Loucy (cell line): ENCODE measurements at regions not wholly inside any gene's neighbourhood (a gene's known extent, or its start where the extent isn't known, plus 50 kb on each side); places are given as distances from the start of the nearest gene placed in this dataset.

Experiments used
- H2AFZ ChIP-seq: fragments of 200-600 bp; sonication (generic); 2 replicates; pipeline ENCODE4 v1.6.0; 2016; ENCODE audit warnings: antibody characterized with exemption, mild to moderate bottlenecking, low read length, moderate library complexity
- H3F3A ChIP-seq: fragments of 200-600 bp; 2 replicates; pipeline ENCODE4 v1.6.0; 2016; ENCODE audit warnings: antibody characterized with exemption, low read depth, mild to moderate bottlenecking
- H3K27me3 ChIP-seq: fragments of 200-600 bp; sonication (generic); 2 replicates; pipeline ENCODE4 v1.6.1; 2014; ENCODE audit warnings: low read length, mild to moderate bottlenecking; ENCODE audit not compliant: insufficient read depth, poor library complexity, severe bottlenecking
- H3K36me3 ChIP-seq: fragments of 200-600 bp; sonication (generic); 2 replicates; pipeline ENCODE4 v1.6.1; 2016; ENCODE audit warnings: low read length; ENCODE audit not compliant: insufficient read depth
- H3K4me1 ChIP-seq: fragments of 200-600 bp; sonication (generic); 2 replicates; pipeline ENCODE4 v1.5.1; 2014; ENCODE audit warnings: low read length, mild to moderate bottlenecking; ENCODE audit not compliant: insufficient read depth, poor library complexity, severe bottlenecking
- H3K4me2 ChIP-seq: fragments of 200-600 bp; sonication (generic); 2 replicates; pipeline ENCODE4 v1.6.0; 2014; ENCODE audit warnings: antibody characterized with exemption, low read length, low read depth, mild to moderate bottlenecking; ENCODE audit not compliant: poor library complexity, severe bottlenecking
- H3K4me3 ChIP-seq: fragments of 200-600 bp; sonication (generic); 2 replicates; pipeline ENCODE4 v1.5.1; 2014; ENCODE audit warnings: low read length, mild to moderate bottlenecking, mixed read lengths; ENCODE audit not compliant: poor library complexity, severe bottlenecking
- H3K79me2 ChIP-seq: fragments of 200-600 bp; sonication (generic); 2 replicates; pipeline ENCODE4 v1.6.1; 2014; ENCODE audit warnings: low read length; ENCODE audit not compliant: insufficient read depth
- H3K9ac ChIP-seq: fragments of 200-600 bp; sonication (generic); 2 replicates; pipeline ENCODE4 v1.6.0; 2014; ENCODE audit warnings: mild to moderate bottlenecking, low read depth, low read length, moderate library complexity; ENCODE audit not compliant: poor library complexity, severe bottlenecking
- H3K9me2 ChIP-seq: fragments of 200-600 bp; sonication (generic); replicated peaks from 2 replicates; pipeline ENCODE4 v1.6.1; 2016; ENCODE audit warnings: low read depth, low read length, mixed read lengths
- H3K9me3 ChIP-seq: fragments of 200-600 bp; sonication (generic); 2 replicates; pipeline ENCODE4 v1.6.1; 2014; ENCODE audit warnings: mild to moderate bottlenecking, antibody characterized with exemption, low read length, low read depth; ENCODE audit not compliant: insufficient read depth
- H4K20me1 ChIP-seq: fragments of 200-600 bp; sonication (generic); 2 replicates; pipeline ENCODE4 v1.6.0; 2014; ENCODE audit warnings: antibody characterized with exemption, low read length, mild to moderate bottlenecking; ENCODE audit not compliant: insufficient read depth, poor library complexity, severe bottlenecking
- CTCF ChIP-seq: fragments of 200-600 bp; sonication (generic); conservative IDR thresholded peaks from 2 replicates; pipeline ENCODE4 v1.5.1; 2014; ENCODE audit warnings: mild to moderate bottlenecking, antibody characterized with exemption, low read length
- EZH2phosphoT487 ChIP-seq: fragments of 200-600 bp; IDR thresholded peaks from 2 replicates; pipeline ENCODE4 v1.6.1; 2018; ENCODE audit warnings: antibody characterized with exemption, mild to moderate bottlenecking, moderate library complexity, borderline replicate concordance

GRCh38 chr1:239635276-239635675 is 248.9 kb downstream of the CHRM3 start:
- H3K9me3 ChIP-seq = no peaks in the 10 kb centered on the region
- no peak overlapping the region for H3K4me3 ChIP-seq
- no peak overlapping the region for H3K9ac ChIP-seq
- no peak overlapping the region for H3K4me2 ChIP-seq
- no peaks in the 10 kb centered on the region for H3F3A ChIP-seq
- H2AFZ ChIP-seq = no peak overlapping the region
- H3K27me3 ChIP-seq = no peaks in the 10 kb centered on the region
- no peaks in the 10 kb centered on the region for H3K4me1 ChIP-seq
- no peaks in the 10 kb centered on the region for H3K36me3 ChIP-seq
- TF ChIP-seq CTCF (no peak), EZH2phosphoT487 (no peak)
- H3K9me2 ChIP-seq = no peaks in the 10 kb centered on the region
- no peaks in the 10 kb centered on the region for H3K79me2 ChIP-seq
- no peaks in the 10 kb centered on the region for H4K20me1 ChIP-seq

GRCh38 chr1:239636347-239636746 is 250.0 kb downstream of the CHRM3 start:
- Histone ChIP-seq H3K4me3 (no peak overlapping the region), H2AFZ (no peak overlapping the region), H3K79me2 (no peaks in the 10 kb centered on the region), H3K9ac (no peak overlapping the region), H3K9me2 (no peaks in the 10 kb centered on the region), H3K9me3 (no peaks in the 10 kb centered on the region), H3K36me3 (no peaks in the 10 kb centered on the region), H3K27me3 (no peaks in the 10 kb centered on the region), H3K4me1 (no peaks in the 10 kb centered on the region), H4K20me1 (no peaks in the 10 kb centered on the region), H3F3A (no peaks in the 10 kb centered on the region), H3K4me2 (no peak overlapping the region)
- no peak for TF ChIP-seq EZH2phosphoT487
- no peak for TF ChIP-seq CTCF

GRCh38 chr1:239644604-239645003 is 258.2 kb downstream of the CHRM3 start:
- H3K4me1 ChIP-seq = no peaks in the 10 kb centered on the region
- H3K9me2 ChIP-seq = no peaks in the 10 kb centered on the region
- no peak overlapping the region for H3K4me2 ChIP-seq
- H2AFZ ChIP-seq = no peak overlapping the region
- no peaks in the 10 kb centered on the region for H3K79me2 ChIP-seq
- TF ChIP-seq EZH2phosphoT487 (no peak), CTCF (no peak)
- no peaks in the 10 kb centered on the region for H4K20me1 ChIP-seq
- no peaks in the 10 kb centered on the region for H3F3A ChIP-seq
- H3K36me3 ChIP-seq = no peaks in the 10 kb centered on the region
- H3K9me3 ChIP-seq = no peaks in the 10 kb centered on the region
- no peaks in the 10 kb centered on the region for H3K27me3 ChIP-seq
- no peak overlapping the region for H3K9ac ChIP-seq
- H3K4me3 ChIP-seq = no peak overlapping the region
